Fibroblast of pulmonary artery (primary cell): ENCODE measurements at regions not wholly inside any gene's neighbourhood (a gene's known extent, or its start where the extent isn't known, plus 50 kb on each side); places are given as distances from the start of the nearest gene placed in this dataset.

ENCODE experiments used
- DNase-seq: peaks from one replicate; pipeline ENCODE4 v3.0.0-alpha.2; 2010; ENCODE audit warnings: low read depth
- H3K4me3 ChIP-seq: replicated peaks from 2 replicates; pipeline ENCODE4 v1.5.1; 2011; ENCODE audit warnings: low read depth, mild to moderate bottlenecking, control low read depth, low read length, moderate library complexity
- CTCF ChIP-seq: IDR thresholded peaks from 2 replicates; pipeline ENCODE4 v1.5.1; 2011; ENCODE audit warnings: mild to moderate bottlenecking, control low read depth, low read length, inconsistent platforms; ENCODE audit errors: missing control alignments

DNA sequence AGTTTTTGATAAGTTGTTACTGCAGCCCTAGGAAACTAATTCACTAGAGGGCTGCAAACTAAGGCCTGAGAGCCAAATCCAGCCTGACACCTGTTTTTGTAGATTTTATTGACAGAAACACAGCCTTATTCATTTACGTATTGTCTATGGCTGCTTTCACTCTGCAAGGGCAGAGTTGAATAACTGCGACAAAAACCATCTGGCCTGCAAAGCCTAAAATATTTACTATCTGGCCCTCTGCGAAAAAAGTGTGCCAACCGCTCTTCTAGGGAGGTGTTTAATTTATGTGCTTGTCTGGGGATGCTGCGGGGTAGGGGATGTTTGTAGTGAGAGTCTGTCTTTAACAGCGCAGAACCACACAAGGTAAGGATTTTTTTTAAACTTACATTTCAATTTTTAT is 165.0 kb upstream of the RBFOX1 start:
- no peak for TF ChIP-seq CTCF
- H3K4me3 ChIP-seq = no peak overlapping the region
- no peak for DNase-seq

DNA sequence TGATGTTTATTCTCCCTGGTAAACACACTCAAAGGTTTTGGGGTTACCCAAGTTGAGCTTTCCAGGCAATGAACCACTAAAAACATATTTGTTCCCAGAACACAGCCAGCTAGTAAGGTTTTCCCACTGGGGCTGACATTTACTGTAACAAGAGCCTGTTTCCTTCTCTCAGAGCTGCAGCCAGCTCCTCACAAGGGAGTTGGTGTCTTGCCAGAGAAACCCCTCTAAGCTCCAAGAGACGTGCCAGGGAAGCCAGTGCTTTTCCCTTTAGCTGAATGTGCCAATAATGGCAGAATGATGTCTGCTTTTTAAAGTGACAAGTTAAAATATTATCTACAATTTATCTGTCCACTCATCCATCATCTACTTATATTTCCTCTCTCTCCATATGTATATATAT is 170.8 kb upstream of the RBFOX1 start:
- H3K4me3 ChIP-seq = no peak overlapping the region
- TF ChIP-seq CTCF = no peak
- no peak for DNase-seq

DNA sequence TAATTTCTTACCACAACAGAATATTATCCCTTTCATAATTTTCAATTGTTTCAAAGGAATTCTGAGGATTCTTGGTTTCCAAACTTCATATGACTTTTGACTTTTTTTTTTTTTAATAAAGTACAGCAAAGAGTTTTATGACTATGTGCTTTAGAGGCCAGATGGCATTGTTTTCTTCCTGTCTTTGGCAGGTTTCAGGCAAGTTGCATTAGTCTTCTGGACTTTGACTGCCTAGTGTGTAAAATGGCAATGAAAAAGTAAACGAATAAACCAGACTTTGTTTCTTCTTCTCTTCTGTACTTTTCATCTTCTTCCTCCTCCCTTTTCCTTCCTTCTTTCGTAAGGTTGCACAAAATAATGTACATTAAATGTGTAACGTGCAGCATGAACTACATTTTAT is 172.6 kb upstream of the RBFOX1 start:
- DNase-seq = no peak
- TF ChIP-seq CTCF = no peak
- H3K4me3 ChIP-seq = no peak overlapping the region

DNA sequence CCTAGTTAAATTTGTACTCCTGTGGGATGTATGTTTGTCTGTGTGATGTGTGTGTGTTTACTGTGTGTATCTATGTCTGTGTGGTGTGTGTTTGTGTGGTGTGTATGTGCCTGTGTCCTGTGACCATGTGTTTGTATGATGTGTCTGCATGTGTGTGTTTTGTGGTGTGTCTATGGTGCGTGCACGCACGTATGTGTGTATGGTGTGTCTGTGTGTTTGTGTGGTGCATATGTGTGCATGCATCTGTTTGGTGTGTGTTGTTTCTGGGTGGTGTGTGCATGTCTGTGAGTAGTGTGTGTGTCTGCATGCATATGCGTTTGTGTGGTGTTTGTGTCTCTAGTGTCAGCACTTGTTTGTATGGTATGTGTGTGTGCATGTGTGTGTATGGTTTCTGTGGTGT is 174.2 kb upstream of the RBFOX1 start:
- no peak for TF ChIP-seq CTCF
- no peak for DNase-seq
- no peak overlapping the region for H3K4me3 ChIP-seq

DNA sequence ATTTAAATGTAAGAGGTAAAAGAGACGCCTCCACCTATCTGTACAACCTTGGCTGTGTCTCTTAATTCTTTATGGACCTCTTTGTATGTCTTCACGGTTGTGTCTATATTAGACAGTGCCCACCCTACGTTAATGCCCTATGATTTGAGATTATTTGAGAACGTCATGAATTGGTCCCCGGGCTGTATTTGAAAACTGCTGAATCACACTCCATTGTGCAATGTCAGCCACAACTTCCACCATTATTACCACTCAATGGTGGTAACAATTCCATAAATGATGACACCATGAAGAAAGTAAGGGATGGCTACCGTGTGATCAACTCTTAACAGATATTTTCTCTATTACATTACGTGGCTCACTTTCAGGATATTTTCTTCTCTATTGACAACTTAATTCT is 182.4 kb upstream of the RBFOX1 start:
- no peak for DNase-seq
- H3K4me3 ChIP-seq = no peak overlapping the region
- TF ChIP-seq CTCF = no peak

DNA sequence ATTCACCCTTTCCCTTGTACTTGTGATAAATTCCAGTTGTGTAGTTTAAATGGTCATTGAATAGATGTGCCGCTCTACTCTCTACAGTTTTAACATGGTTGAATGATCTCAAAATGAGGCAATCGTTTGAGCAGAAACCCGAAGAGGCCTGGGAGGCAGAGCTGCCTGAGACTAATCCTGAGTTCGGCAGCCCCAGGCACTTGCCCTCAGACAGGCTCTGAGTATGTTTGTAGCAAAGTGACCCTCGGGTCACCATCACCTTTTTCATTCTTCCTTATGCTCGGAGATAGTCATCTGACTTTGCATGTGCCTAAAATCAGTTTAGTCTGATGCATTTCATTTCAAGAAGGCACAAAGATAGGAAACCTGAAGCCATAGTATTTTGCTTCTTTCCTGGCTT is 184.0 kb upstream of the RBFOX1 start:
- TF ChIP-seq CTCF = no peak
- DNase-seq = no peak
- H3K4me3 ChIP-seq = no peak overlapping the region

GRCh38 chr16:7140899-7141298 is 191.7 kb upstream of the RBFOX1 start:
- TF ChIP-seq CTCF = no peak
- H3K4me3 ChIP-seq = no peak overlapping the region
- no peak for DNase-seq
